ENCODE measurements at regions not wholly inside any gene's neighbourhood (a gene's known extent, or its start where the extent isn't known, plus 50 kb on each side); places are given as distances from the start of the nearest gene placed in this dataset.

DNA sequence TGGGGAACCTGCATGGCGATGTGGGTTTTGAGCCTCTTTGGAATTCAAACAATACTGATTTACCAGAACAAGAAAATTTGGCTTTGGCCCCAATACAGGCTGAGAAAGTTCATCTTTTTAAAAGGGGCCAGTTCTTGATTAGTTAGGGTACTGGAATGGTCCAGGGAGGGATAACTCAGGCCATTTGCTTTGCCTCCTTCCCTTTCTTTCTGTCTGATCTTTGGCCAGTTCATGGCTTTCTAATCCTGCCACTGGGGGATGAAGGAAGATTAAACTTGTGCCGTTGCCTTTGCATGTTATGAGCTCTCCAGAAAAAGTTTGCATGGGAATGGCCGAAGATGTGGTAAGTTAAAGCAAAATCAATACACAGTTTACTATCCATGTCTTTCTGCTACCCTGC is 78.4 kb downstream of the ADAMTS15 start:
- DNase-seq (ENCODE audit: low read depth, low spot score): no peak
- H3K9me3 ChIP-seq (ENCODE audit: low read depth, low read length): no peaks in the 10 kb centered on the region
- no peak overlapping the region for H3K9ac ChIP-seq (ENCODE audit: insufficient read length)
- no peak overlapping the region for H3K27ac ChIP-seq
- TF ChIP-seq POLR2AphosphoS5 (IDR thresholded peaks at IDR 0.05; ENCODE audit: borderline replicate concordance, low read depth, low read length) (no peak), EZH2 (IDR thresholded peaks at IDR 0.05) (no peak), FOXP2 (optimal IDR thresholded peaks at IDR 0.05; ENCODE audit: control extremely low read depth, extremely low read length, insufficient read depth) (no peak)
- H3K4me3 ChIP-seq: no peak overlapping the region
- H3K36me3 ChIP-seq (ENCODE audit: insufficient read depth, low read length): no peaks in the 10 kb centered on the region

DNA sequence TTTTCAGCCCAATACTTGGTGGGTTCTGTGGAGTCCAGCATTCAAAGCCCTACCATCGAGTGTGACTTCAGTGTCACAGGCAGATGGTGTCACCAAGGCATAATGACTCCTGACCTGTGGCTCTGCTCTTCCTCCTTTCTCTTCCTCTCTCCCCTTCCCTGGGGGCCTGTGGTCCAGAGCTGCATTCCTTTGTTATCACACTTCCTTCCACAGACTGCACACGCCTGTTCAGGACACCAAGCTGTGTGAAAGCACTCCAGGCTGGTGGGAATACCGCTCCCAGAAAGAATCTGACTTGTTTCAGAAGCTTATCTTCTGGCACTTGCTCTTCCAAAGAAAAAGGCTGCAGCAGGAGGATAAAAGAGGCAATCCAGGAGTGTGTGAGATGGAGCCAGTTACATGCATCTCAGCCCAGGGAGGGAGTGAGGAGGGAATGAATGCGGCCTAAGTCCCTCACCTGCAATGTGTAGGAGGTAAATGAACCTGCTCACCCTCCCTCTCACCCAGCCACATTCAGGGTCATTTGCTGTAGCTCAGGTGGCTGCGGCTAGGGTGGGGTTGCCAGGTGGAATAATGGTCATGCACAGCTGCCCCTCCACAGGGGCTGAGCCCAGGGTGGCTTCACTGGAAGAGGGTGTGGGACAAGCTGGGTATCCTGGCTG is 79.3 kb downstream of the ADAMTS15 start:
- TF ChIP-seq FOXP2 (optimal IDR thresholded peaks at IDR 0.05; ENCODE audit: control extremely low read depth, extremely low read length, insufficient read depth) (no peak), EZH2 (IDR thresholded peaks at IDR 0.05) (no peak), POLR2AphosphoS5 (IDR thresholded peaks at IDR 0.05; ENCODE audit: borderline replicate concordance, low read depth, low read length) (no peak)
- Histone ChIP-seq H3K36me3 (ENCODE audit: insufficient read depth, low read length) (no peaks in the 10 kb centered on the region), H3K9me3 (ENCODE audit: low read depth, low read length) (no peaks in the 10 kb centered on the region), H3K27ac (no peak overlapping the region), H3K4me3 (no peak overlapping the region), H3K9ac (ENCODE audit: insufficient read length) (no peak overlapping the region)
- DNase-seq (ENCODE audit: low read depth, low spot score): no peak

DNA sequence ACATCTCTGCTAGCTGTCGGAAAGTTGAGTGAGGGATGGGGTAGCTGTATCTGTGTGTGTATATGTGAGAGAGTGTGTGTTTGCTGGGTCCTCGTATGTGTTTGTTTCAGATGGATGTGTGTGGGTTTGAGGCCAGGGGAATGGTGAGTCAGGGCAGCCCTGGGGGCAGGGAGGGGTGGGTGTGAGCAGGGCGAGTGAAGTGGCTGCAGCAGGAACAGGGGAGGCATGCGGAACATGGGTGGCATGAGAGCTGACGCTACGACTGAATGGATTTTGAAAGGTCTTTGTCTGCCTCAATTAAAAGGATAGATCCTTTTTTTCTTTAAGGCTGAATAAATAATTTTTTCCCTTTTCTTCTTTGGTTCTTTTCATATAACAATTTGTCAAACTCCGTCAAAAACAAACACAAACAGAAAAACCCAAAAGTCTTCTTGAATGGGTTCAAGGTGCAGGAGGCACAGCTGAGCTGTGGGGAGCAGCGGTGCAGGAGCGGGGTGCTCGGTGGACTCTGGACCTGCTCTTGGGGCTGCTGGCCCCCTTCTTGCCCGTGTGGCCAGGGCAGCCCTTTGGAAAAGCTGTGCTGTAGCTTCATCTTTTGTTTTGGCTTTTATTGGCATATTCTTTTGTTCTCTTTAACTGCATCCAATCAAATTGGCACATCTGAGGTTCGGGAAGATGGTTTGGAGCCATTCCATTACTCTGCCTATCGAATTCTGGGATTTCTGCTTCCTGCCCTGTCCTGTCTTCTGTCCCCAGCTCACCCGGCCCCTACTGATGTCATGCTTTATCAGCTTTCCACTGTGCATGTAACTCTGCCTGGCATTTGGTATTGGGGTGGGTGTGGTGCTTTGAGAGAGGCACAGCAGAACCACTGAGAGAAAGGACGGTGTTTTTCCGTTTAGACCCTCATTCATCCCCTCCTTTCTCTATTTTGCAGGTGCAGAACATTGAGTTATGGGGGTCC is 80.1 kb downstream of the ADAMTS15 start:
- Histone ChIP-seq H3K4me3 (no peak overlapping the region), H3K27ac (no peak overlapping the region), H3K9me3 (ENCODE audit: low read depth, low read length) (no peaks in the 10 kb centered on the region), H3K36me3 (ENCODE audit: insufficient read depth, low read length) (no peaks in the 10 kb centered on the region), H3K9ac (ENCODE audit: insufficient read length) (no peak overlapping the region)
- no peak for DNase-seq (ENCODE audit: low read depth, low spot score)
- TF ChIP-seq POLR2AphosphoS5 (IDR thresholded peaks at IDR 0.05; ENCODE audit: borderline replicate concordance, low read depth, low read length): no peak
- no peak for TF ChIP-seq FOXP2 (optimal IDR thresholded peaks at IDR 0.05; ENCODE audit: control extremely low read depth, extremely low read length, insufficient read depth)
- no peak for TF ChIP-seq EZH2 (IDR thresholded peaks at IDR 0.05)

DNA sequence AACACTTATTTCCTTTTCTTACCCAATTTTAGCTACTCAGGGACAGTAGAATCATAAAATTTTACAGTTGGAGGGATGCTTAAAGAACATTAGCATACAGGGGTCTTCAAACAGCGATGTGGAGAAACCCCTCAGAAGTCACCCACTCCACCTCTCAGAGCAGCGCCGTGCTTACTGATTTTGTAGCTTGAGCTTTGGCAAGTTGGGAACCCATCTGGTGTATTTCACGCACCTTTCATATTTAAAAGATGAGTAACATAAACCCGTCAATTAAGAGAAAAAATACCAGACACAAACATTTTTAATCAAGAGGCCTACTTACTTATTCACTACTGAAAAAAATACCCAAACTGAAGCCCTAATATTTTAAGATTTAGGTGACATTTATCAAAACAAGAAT is 80.9 kb downstream of the ADAMTS15 start:
- TF ChIP-seq FOXP2 (optimal IDR thresholded peaks at IDR 0.05; ENCODE audit: control extremely low read depth, extremely low read length, insufficient read depth): no peak
- TF ChIP-seq POLR2AphosphoS5 (IDR thresholded peaks at IDR 0.05; ENCODE audit: borderline replicate concordance, low read depth, low read length): no peak
- no peak for TF ChIP-seq EZH2 (IDR thresholded peaks at IDR 0.05)

DNA sequence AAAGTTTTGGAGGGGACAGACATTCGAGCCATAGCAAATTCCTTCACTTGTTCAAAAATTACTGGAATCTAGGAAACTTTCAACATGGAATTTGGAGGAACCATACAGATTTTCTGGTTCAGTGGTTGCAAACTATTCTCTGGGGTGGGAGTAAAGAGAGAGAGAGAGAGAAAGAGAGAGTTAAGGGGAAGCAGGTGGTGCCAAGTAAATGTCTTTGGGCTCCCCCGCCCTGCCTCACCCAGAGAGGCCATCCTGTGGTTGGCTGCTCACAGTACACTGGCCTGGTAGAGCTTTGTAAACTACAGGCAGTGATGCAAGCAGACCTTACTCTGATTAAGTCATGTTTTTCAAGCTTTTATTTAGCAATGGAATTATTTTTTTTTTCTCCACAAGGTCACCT is 82.6 kb downstream of the ADAMTS15 start:
- no peak for DNase-seq (ENCODE audit: low read depth, low spot score)
- H3K9me3 ChIP-seq (ENCODE audit: low read depth, low read length): no peaks in the 10 kb centered on the region
- no peak for TF ChIP-seq EZH2 (IDR thresholded peaks at IDR 0.05)
- no peak for TF ChIP-seq POLR2AphosphoS5 (IDR thresholded peaks at IDR 0.05; ENCODE audit: borderline replicate concordance, low read depth, low read length)
- no peak for TF ChIP-seq FOXP2 (optimal IDR thresholded peaks at IDR 0.05; ENCODE audit: control extremely low read depth, extremely low read length, insufficient read depth)

More for the DNA sequence above, 80.9 kb downstream of the ADAMTS15 start:
- no peak overlapping the region for H3K27ac ChIP-seq
- H3K36me3 ChIP-seq (ENCODE audit: insufficient read depth, low read length): no peaks in the 10 kb centered on the region
- no peak overlapping the region for H3K4me3 ChIP-seq
- no peaks in the 10 kb centered on the region for H3K9me3 ChIP-seq (ENCODE audit: low read depth, low read length)
- DNase-seq (ENCODE audit: low read depth, low spot score): no peak
- H3K9ac ChIP-seq (ENCODE audit: insufficient read length): no peak overlapping the region

DNA sequence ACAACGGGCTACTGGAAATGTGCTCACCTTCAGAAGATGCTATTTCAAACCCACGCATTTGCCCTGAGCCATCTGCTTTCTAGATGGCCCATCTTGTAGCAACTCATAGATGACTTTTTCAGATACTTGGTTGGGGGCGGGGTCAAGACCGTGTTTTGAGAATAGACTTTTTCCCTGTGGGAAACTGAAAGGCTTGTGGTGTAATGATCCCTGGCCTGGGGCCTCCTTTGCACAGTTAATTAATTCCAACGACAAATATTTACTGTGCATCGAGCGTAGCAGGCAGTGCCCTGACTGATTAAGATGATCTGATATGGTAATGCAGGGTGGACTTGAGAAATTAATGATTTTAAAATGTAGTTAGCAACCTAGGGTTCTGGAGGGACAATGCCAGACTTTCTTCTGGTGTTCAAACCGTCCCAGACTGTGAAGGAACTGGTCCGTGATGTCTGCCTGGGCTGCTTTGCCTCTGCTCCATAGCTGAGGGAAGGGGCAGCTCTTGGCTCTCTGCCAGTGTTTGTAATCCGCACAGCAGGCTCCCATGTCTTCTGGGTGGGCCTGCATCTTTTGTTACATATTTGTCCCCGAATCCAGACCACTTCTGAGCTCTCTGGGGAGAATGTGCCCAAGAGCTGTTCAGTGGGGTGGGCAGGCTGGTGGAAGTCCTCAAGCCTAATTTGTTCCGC is 84.8 kb downstream of the ADAMTS15 start:
- Histone ChIP-seq H3K27ac (no peak overlapping the region), H3K9me3 (ENCODE audit: low read depth, low read length) (no peaks in the 10 kb centered on the region), H3K4me3 (no peak overlapping the region), H3K9ac (ENCODE audit: insufficient read length) (no peak overlapping the region), H3K36me3 (ENCODE audit: insufficient read depth, low read length) (no peaks in the 10 kb centered on the region)
- TF ChIP-seq POLR2AphosphoS5 (IDR thresholded peaks at IDR 0.05; ENCODE audit: borderline replicate concordance, low read depth, low read length) (no peak), EZH2 (IDR thresholded peaks at IDR 0.05) (no peak), FOXP2 (optimal IDR thresholded peaks at IDR 0.05; ENCODE audit: control extremely low read depth, extremely low read length, insufficient read depth) (no peak)
- DNase-seq (ENCODE audit: low read depth, low spot score): no peak

More for the DNA sequence above, 82.6 kb downstream of the ADAMTS15 start:
- no peaks in the 10 kb centered on the region for H3K36me3 ChIP-seq (ENCODE audit: insufficient read depth, low read length)
- H3K27ac ChIP-seq: no peak overlapping the region
- no peak overlapping the region for H3K9ac ChIP-seq (ENCODE audit: insufficient read length)
- H3K4me3 ChIP-seq: no peak overlapping the region

DNA sequence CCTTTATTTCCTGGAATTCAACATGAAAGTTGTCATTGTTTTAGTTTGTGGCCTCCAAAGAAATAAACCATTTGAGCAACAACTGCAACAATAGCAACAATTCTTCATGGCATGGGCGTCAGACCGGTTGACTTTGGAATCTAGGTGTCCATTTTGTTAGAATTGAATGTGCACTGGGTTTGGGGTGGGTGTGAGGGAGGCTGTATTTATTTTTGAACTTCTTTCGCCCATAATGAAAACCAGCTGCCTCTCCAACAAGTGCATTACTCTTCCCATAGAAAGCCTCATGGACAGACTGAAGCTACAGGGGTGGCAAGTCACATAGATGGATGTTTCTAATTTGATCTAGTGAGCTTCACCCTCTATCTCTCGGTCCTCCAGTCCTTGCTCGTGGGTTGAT is 85.4 kb downstream of the ADAMTS15 start:
- H3K27ac ChIP-seq: no peak overlapping the region
- H3K9ac ChIP-seq (ENCODE audit: insufficient read length): no peak overlapping the region
- H3K9me3 ChIP-seq (ENCODE audit: low read depth, low read length): no peaks in the 10 kb centered on the region
- no peak for DNase-seq (ENCODE audit: low read depth, low spot score)
- H3K4me3 ChIP-seq: no peak overlapping the region
- TF ChIP-seq FOXP2 (optimal IDR thresholded peaks at IDR 0.05; ENCODE audit: control extremely low read depth, extremely low read length, insufficient read depth): no peak
- TF ChIP-seq EZH2 (IDR thresholded peaks at IDR 0.05): no peak
- no peak for TF ChIP-seq POLR2AphosphoS5 (IDR thresholded peaks at IDR 0.05; ENCODE audit: borderline replicate concordance, low read depth, low read length)
- no peaks in the 10 kb centered on the region for H3K36me3 ChIP-seq (ENCODE audit: insufficient read depth, low read length)

DNA sequence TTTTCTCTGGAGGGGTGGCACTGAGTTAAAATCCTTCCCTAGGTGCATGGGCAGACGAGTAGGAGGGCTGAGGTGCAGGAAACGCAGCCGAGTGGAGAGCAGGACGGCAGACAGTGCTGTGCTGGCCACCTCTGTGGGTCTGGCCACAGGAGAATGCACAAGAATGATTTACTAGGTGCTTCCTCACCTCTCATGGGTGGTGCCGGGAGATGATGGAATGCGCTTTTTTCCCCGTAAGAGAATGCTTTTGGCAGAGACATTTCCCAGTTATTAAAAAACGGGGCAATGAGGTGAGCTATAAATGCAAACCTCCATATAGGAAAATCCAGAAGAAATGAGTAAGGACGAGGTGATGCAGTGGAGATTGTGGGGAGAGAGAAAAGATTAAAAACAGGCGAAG is 86.1 kb downstream of the ADAMTS15 start:
- no peak overlapping the region for H3K27ac ChIP-seq
- no peaks in the 10 kb centered on the region for H3K9me3 ChIP-seq (ENCODE audit: low read depth, low read length)
- no peak for DNase-seq (ENCODE audit: low read depth, low spot score)
- TF ChIP-seq FOXP2 (optimal IDR thresholded peaks at IDR 0.05; ENCODE audit: control extremely low read depth, extremely low read length, insufficient read depth) (no peak), EZH2 (IDR thresholded peaks at IDR 0.05) (no peak), POLR2AphosphoS5 (IDR thresholded peaks at IDR 0.05; ENCODE audit: borderline replicate concordance, low read depth, low read length) (no peak)
- H3K36me3 ChIP-seq (ENCODE audit: insufficient read depth, low read length): no peaks in the 10 kb centered on the region
- H3K4me3 ChIP-seq: no peak overlapping the region
- H3K9ac ChIP-seq (ENCODE audit: insufficient read length): no peak overlapping the region
